Activated CD8-positive, alpha-beta T cell treated with anti-CD3 and anti-CD28 coated beads, Interleukin-2, amount 10 ng/mL, durations not matched to agents 7 days and 5 days (primary cell): ENCODE measurements at regions not wholly inside any gene's neighbourhood (a gene's known extent, or its start where the extent isn't known, plus 50 kb on each side); places are given as distances from the start of the nearest gene placed in this dataset.

Experiments
- ATAC-seq: fragments of 150-1000 bp; cut with Tn5 transposase; one replicate; pipeline ENCODE4 v1.10.0; 2021; ENCODE audit warnings: moderate library complexity
- CTCF ChIA-PET: fragments of 350-600 bp; sonication (Branson Sonifier 250); formaldehyde crosslinking; loops from one replicate; lab custom pipeline; 2021; ENCODE audit warnings: antibody characterized with exemption; lab: Charles Lee
- POLR2A ChIA-PET: fragments of 350-600 bp; sonication (Branson Sonifier 250); formaldehyde crosslinking; loops from one replicate; lab custom pipeline; 2021; ENCODE audit warnings: antibody characterized with exemption; lab: Charles Lee
- DNase-seq: peaks from one replicate; pipeline ENCODE4 v3.0.0-alpha.2; 2020
- H3K27ac Mint-ChIP-seq: one replicate; pipeline ENCODE4 v1.8.0; 2021; ENCODE audit warnings: mild to moderate bottlenecking, mixed read lengths
- H3K27me3 Mint-ChIP-seq: one replicate; pipeline ENCODE4 v1.8.0; 2021; ENCODE audit warnings: low read depth, mixed read lengths
- H3K36me3 Mint-ChIP-seq: one replicate; pipeline ENCODE4 v1.8.0; 2021; ENCODE audit warnings: low read depth, mixed read lengths
- H3K4me1 Mint-ChIP-seq: one replicate; pipeline ENCODE4 v1.8.0; 2021; ENCODE audit warnings: low read depth, mixed read lengths
- H3K4me3 Mint-ChIP-seq: one replicate; pipeline ENCODE4 v1.8.0; 2021; ENCODE audit warnings: mild to moderate bottlenecking, mixed read lengths
- H3K9me3 Mint-ChIP-seq: one replicate; pipeline ENCODE4 v1.8.0; 2022; ENCODE audit warnings: mixed read lengths; ENCODE audit not compliant: insufficient read depth

GRCh38 chr18:57219964-57220363 is 73.1 kb downstream of the BOD1L2 start:
- H3K4me1 Mint-ChIP-seq, result no peaks in the 10 kb centered on the region
- ChIA-PET POLR2A (no interaction called here), CTCF (no interaction called here)
- H3K36me3 Mint-ChIP-seq, result no peaks in the 10 kb centered on the region
- H3K27ac Mint-ChIP-seq, result no peak overlapping the region
- H3K9me3 Mint-ChIP-seq, result no peaks in the 10 kb centered on the region
- no peak overlapping the region for H3K4me3 Mint-ChIP-seq
- ATAC-seq (no peak), DNase-seq (no peak)
- H3K27me3 Mint-ChIP-seq, result peaks cover 9% of the 10 kb centered on the region

GRCh38 chr18:57220480-57220879 is 73.6 kb downstream of the BOD1L2 start:
- no peaks in the 10 kb centered on the region for H3K4me1 Mint-ChIP-seq
- CTCF ChIA-PET, result no interaction called here

GRCh38 chr18:57220930-57221483 is 74.1 kb downstream of the BOD1L2 start:
- H3K4me3 Mint-ChIP-seq, result no peak overlapping the region
- no peaks in the 10 kb centered on the region for H3K4me1 Mint-ChIP-seq
- no peak overlapping the region for H3K27ac Mint-ChIP-seq
- H3K36me3 Mint-ChIP-seq, result no peaks in the 10 kb centered on the region
- no peaks in the 10 kb centered on the region for H3K9me3 Mint-ChIP-seq
- ATAC-seq, result no peak
- CTCF ChIA-PET, result no interaction called here
- POLR2A ChIA-PET, result interaction anchor here (0.7 kb wide), 1 partner anchor 11 kb away, joined by 4 read pairs; no protein-coding TSS in a partner anchor
- peaks cover 7% of the 10 kb centered on the region for H3K27me3 Mint-ChIP-seq
- DNase-seq, result no peak

More at GRCh38 chr18:57220480-57220879, 73.6 kb downstream of the BOD1L2 start:
- no peaks in the 10 kb centered on the region for H3K36me3 Mint-ChIP-seq
- H3K9me3 Mint-ChIP-seq, result no peaks in the 10 kb centered on the region
- POLR2A ChIA-PET, result interaction anchor here (0.7 kb wide), 1 partner anchor 10 kb away, joined by 4 read pairs; no protein-coding TSS in a partner anchor
- H3K27me3 Mint-ChIP-seq, result peaks cover 7% of the 10 kb centered on the region
- no peak overlapping the region for H3K27ac Mint-ChIP-seq
- DNase-seq (no peak), ATAC-seq (no peak)
- H3K4me3 Mint-ChIP-seq, result no peak overlapping the region

- Mint-ChIP-seq H3K9me3 (no peaks in the 10 kb centered on the region), H3K36me3 (no peaks in the 10 kb centered on the region), H3K27ac (no peak overlapping the region), H3K4me3 (no peak overlapping the region), H3K27me3 (peaks cover 10% of the 10 kb centered on the region), H3K4me1 (no peaks in the 10 kb centered on the region)
- DNase-seq, result no peak
- CTCF ChIA-PET, result no interaction called here
- POLR2A ChIA-PET, result no interaction called here
- ATAC-seq, result no peak
These were observed 76.4 kb downstream of the BOD1L2 start for GRCh38 chr18:57223144-57223870.

- no peaks in the 10 kb centered on the region for H3K4me1 Mint-ChIP-seq
- no peak for ATAC-seq
- no peaks in the 10 kb centered on the region for H3K36me3 Mint-ChIP-seq
- peaks cover 2% of the 10 kb centered on the region for H3K27me3 Mint-ChIP-seq
- H3K27ac Mint-ChIP-seq, result no peak overlapping the region
- DNase-seq, result no peak
- H3K9me3 Mint-ChIP-seq, result no peaks in the 10 kb centered on the region
- ChIA-PET CTCF (no interaction called here), POLR2A (no interaction called here)
- H3K4me3 Mint-ChIP-seq, result no peak overlapping the region
These were observed 84.1 kb downstream of the BOD1L2 start for GRCh38 chr18:57230861-57231585.

- H3K27ac Mint-ChIP-seq, result no peak overlapping the region
- DNase-seq (no peak), ATAC-seq (no peak)
- POLR2A ChIA-PET, result no interaction called here
- no peaks in the 10 kb centered on the region for H3K27me3 Mint-ChIP-seq
- no peaks in the 10 kb centered on the region for H3K36me3 Mint-ChIP-seq
- H3K9me3 Mint-ChIP-seq, result no peaks in the 10 kb centered on the region
- no peaks in the 10 kb centered on the region for H3K4me1 Mint-ChIP-seq
- CTCF ChIA-PET, result no interaction called here
- no peak overlapping the region for H3K4me3 Mint-ChIP-seq
These were observed 85.0 kb downstream of the BOD1L2 start for GRCh38 chr18:57231864-57232263.

- H3K36me3 Mint-ChIP-seq, result no peaks in the 10 kb centered on the region
- no peak overlapping the region for H3K4me3 Mint-ChIP-seq
- no peak for ATAC-seq
- no peak for DNase-seq
- no peaks in the 10 kb centered on the region for H3K4me1 Mint-ChIP-seq
- ChIA-PET CTCF (no interaction called here), POLR2A (no interaction called here)
- no peaks in the 10 kb centered on the region for H3K27me3 Mint-ChIP-seq
- H3K9me3 Mint-ChIP-seq, result no peaks in the 10 kb centered on the region
- no peak overlapping the region for H3K27ac Mint-ChIP-seq
These were observed 87.5 kb downstream of the BOD1L2 start for GRCh38 chr18:57234346-57234745.

- H3K27ac Mint-ChIP-seq, result no peak overlapping the region
- CTCF ChIA-PET, result no interaction called here
- no peaks in the 10 kb centered on the region for H3K4me1 Mint-ChIP-seq
- DNase-seq, result no peak
- no peaks in the 10 kb centered on the region for H3K36me3 Mint-ChIP-seq
- peaks cover 5% of the 10 kb centered on the region for H3K27me3 Mint-ChIP-seq
- no peak for ATAC-seq
- H3K9me3 Mint-ChIP-seq, result no peaks in the 10 kb centered on the region
- POLR2A ChIA-PET, result no interaction called here
- H3K4me3 Mint-ChIP-seq, result no peak overlapping the region
These were observed 95.0 kb downstream of the BOD1L2 start for GRCh38 chr18:57241869-57242268.

- ATAC-seq, result no peak
- Mint-ChIP-seq H3K27me3 (peaks cover 5% of the 10 kb centered on the region), H3K36me3 (no peaks in the 10 kb centered on the region), H3K27ac (no peak overlapping the region), H3K4me3 (no peak overlapping the region), H3K9me3 (no peaks in the 10 kb centered on the region), H3K4me1 (no peaks in the 10 kb centered on the region)
- DNase-seq, result no peak
- POLR2A ChIA-PET, result no interaction called here
- CTCF ChIA-PET, result no interaction called here
These were observed 95.4 kb downstream of the BOD1L2 start for GRCh38 chr18:57242285-57242684.

GRCh38 chr18:57243624-57244179 is 96.8 kb downstream of the BOD1L2 start:
- ChIA-PET CTCF (no interaction called here), POLR2A (no interaction called here)
- H3K27me3 Mint-ChIP-seq, result peaks cover 5% of the 10 kb centered on the region
- ATAC-seq (no peak), DNase-seq (no peak)
- H3K4me3 Mint-ChIP-seq, result no peak overlapping the region
- no peak overlapping the region for H3K27ac Mint-ChIP-seq
- H3K36me3 Mint-ChIP-seq, result no peaks in the 10 kb centered on the region
- H3K4me1 Mint-ChIP-seq, result no peaks in the 10 kb centered on the region
- no peaks in the 10 kb centered on the region for H3K9me3 Mint-ChIP-seq

- CTCF ChIA-PET, result no interaction called here
These were observed 102.3 kb downstream of the BOD1L2 start for GRCh38 chr18:57249179-57249578.

GRCh38 chr18:57249883-57250282 is 102.5 kb upstream of the ST8SIA3 start:
- ChIA-PET POLR2A (no interaction called here), CTCF (no interaction called here)
- H3K36me3 Mint-ChIP-seq, result no peaks in the 10 kb centered on the region
- no peak overlapping the region for H3K27ac Mint-ChIP-seq
- H3K4me1 Mint-ChIP-seq, result no peaks in the 10 kb centered on the region
- DNase-seq (no peak), ATAC-seq (no peak)
- no peaks in the 10 kb centered on the region for H3K9me3 Mint-ChIP-seq
- H3K4me3 Mint-ChIP-seq, result no peak overlapping the region
- H3K27me3 Mint-ChIP-seq, result no peaks in the 10 kb centered on the region

More at GRCh38 chr18:57249179-57249578, 102.3 kb downstream of the BOD1L2 start:
- Mint-ChIP-seq H3K9me3 (no peaks in the 10 kb centered on the region), H3K4me3 (no peak overlapping the region), H3K4me1 (no peaks in the 10 kb centered on the region), H3K27ac (no peak overlapping the region), H3K36me3 (no peaks in the 10 kb centered on the region), H3K27me3 (no peaks in the 10 kb centered on the region)
- POLR2A ChIA-PET, result no interaction called here
- ATAC-seq (no peak), DNase-seq (no peak)
